GM12875 (cell line): ENCODE measurements at regions not wholly inside any gene's neighbourhood (a gene's known extent, or its start where the extent isn't known, plus 50 kb on each side); places are given as distances from the start of the nearest gene placed in this dataset.

Source experiments
- H3K4me3 ChIP-seq: one replicate; pipeline ENCODE4 v1.5.1; 2011; ENCODE audit warnings: low read depth, low read length, control low read depth
- CTCF ChIP-seq: IDR thresholded peaks from 2 replicates; pipeline ENCODE4 v1.5.1; 2011; ENCODE audit warnings: low read depth, mild to moderate bottlenecking, control low read depth, inconsistent platforms, low read length, moderate library complexity, borderline replicate concordance; ENCODE audit not compliant: insufficient read depth

GRCh38 chr1:199804526-199804925 lies 223.0 kb upstream of the NR5A2 start:
- no peak for TF ChIP-seq CTCF
- H3K4me3 ChIP-seq, result no peak overlapping the region

- no peak overlapping the region for H3K4me3 ChIP-seq
- no peak for TF ChIP-seq CTCF
Observed at GRCh38 chr1:199808110-199808870, 219.2 kb upstream of the NR5A2 start.

GRCh38 chr1:199809311-199809710 lies 218.2 kb upstream of the NR5A2 start:
- no peak overlapping the region for H3K4me3 ChIP-seq
- no peak for TF ChIP-seq CTCF

GRCh38 chr1:199811163-199811562 lies 216.3 kb upstream of the NR5A2 start:
- H3K4me3 ChIP-seq, result no peak overlapping the region
- no peak for TF ChIP-seq CTCF

- H3K4me3 ChIP-seq, result no peak overlapping the region
- no peak for TF ChIP-seq CTCF
Observed at GRCh38 chr1:199813198-199813597, 214.3 kb upstream of the NR5A2 start.

- TF ChIP-seq CTCF, result no peak
- H3K4me3 ChIP-seq, result no peak overlapping the region
Observed at GRCh38 chr1:199815947-199816346, 211.6 kb upstream of the NR5A2 start.

- H3K4me3 ChIP-seq, result no peak overlapping the region
- no peak for TF ChIP-seq CTCF
Observed at GRCh38 chr1:199817266-199817665, 210.2 kb upstream of the NR5A2 start.
